CD4-positive, alpha-beta T cell (primary cell): ENCODE measurements at regions not wholly inside any gene's neighbourhood (a gene's known extent, or its start where the extent isn't known, plus 50 kb on each side); places are given as distances from the start of the nearest gene placed in this dataset.

ENCODE experiments used
- ATAC-seq: fragments of 200-7000 bp; cut with Tn5 transposase; one replicate; pipeline ENCODE4 v1.10.0; 2022; ENCODE audit warnings: mild to moderate bottlenecking; ENCODE audit not compliant: poor library complexity
- CTCF ChIA-PET: fragments of 350-600 bp; sonication (Branson Sonifier 250); formaldehyde crosslinking; loops from one replicate; lab custom pipeline; 2021; ENCODE audit warnings: antibody characterized with exemption, inconsistent platforms; lab: Charles Lee
- POLR2A ChIA-PET: fragments of 350-600 bp; sonication (Branson Sonifier 250); formaldehyde crosslinking; loops from one replicate; lab custom pipeline; 2021; ENCODE audit warnings: antibody characterized with exemption, inconsistent platforms; lab: Charles Lee
- DNase-seq, 14 experiments: peaks; one replicate each; pipeline ENCODE4 v3.0.0-alpha.2; 2013 to 2020; ENCODE audit warnings: mixed read lengths in 2 of 14
- H3K27ac ChIP-seq, 2 donors: one replicate each; pipeline versions ENCODE4 v1.5.1 to v1.7.0; 2013; ENCODE audit warnings: low read length in 2 of 2, low read depth in 1 of 2, mild to moderate bottlenecking in 1 of 2
- H3K27me3 ChIP-seq, 2 experiments: 1 replicate in 1 of 2; 2 replicates in 1 of 2; pipeline versions ENCODE4 v1.6.1 to v1.7.0; 2013; ENCODE audit warnings: low read length in 2 of 2, control low read depth in 1 of 2, mild to moderate bottlenecking in 1 of 2, moderate library complexity in 1 of 2; ENCODE audit not compliant: insufficient read depth in 2 of 2, control insufficient read depth in 1 of 2
- H3K36me3 ChIP-seq: one replicate; pipeline ENCODE4 v1.6.1; 2013; ENCODE audit warnings: low read length, control low read depth; ENCODE audit not compliant: insufficient read depth
- H3K4me1 ChIP-seq: one replicate; pipeline ENCODE4 v1.6.1; 2013; ENCODE audit warnings: low read length, control low read depth; ENCODE audit not compliant: insufficient read depth
- H3K4me3 ChIP-seq: one replicate; pipeline ENCODE4 v1.5.1; 2013; ENCODE audit warnings: mild to moderate bottlenecking, low read length, moderate library complexity
- H3K9me3 ChIP-seq, 2 experiments: 1 replicate in 1 of 2; 2 replicates in 1 of 2; pipeline versions ENCODE4 v1.6.1 to v1.7.0; 2013; ENCODE audit warnings: low read length in 2 of 2, mild to moderate bottlenecking in 2 of 2, control low read depth in 1 of 2, moderate library complexity in 1 of 2; ENCODE audit not compliant: control insufficient read depth in 1 of 2, insufficient read depth in 1 of 2
- H3K27ac Mint-ChIP-seq: one replicate; pipeline ENCODE4 v1.8.0; 2020; ENCODE audit warnings: mixed read lengths
- H3K27me3 Mint-ChIP-seq: one replicate; pipeline ENCODE4 v1.8.0; 2021; ENCODE audit warnings: mixed read lengths
- H3K36me3 Mint-ChIP-seq: one replicate; pipeline ENCODE4 v1.8.0; 2021; ENCODE audit warnings: low read depth, mixed read lengths
- H3K4me1 Mint-ChIP-seq: one replicate; pipeline ENCODE4 v1.8.0; 2021; ENCODE audit warnings: low read depth, mixed read lengths
- H3K4me3 Mint-ChIP-seq: one replicate; pipeline ENCODE4 v1.8.0; 2020; ENCODE audit warnings: mild to moderate bottlenecking, mixed read lengths
- H3K9me3 Mint-ChIP-seq: one replicate; pipeline ENCODE4 v1.8.0; 2020; ENCODE audit warnings: mixed read lengths
- CTCF ChIP-seq: fragments of 200-600 bp; IDR thresholded peaks from one replicate; pipeline ENCODE4 v1.8.0; 2022; ENCODE audit warnings: antibody characterized with exemption, mild to moderate bottlenecking
- intact Hi-C, 2 experiments: fragments of 100-400 bp; cut with DNase I in 1 of 2; cut with micrococcal nuclease in 1 of 2; formaldehyde crosslinking; loops; one replicate each; pipeline versions ENCODE4 v1.15.1 to v1.9.0; 2023 to 2025; cut with DNase I, micrococcal nuclease

GRCh38 chr2:45152691-45153090 lies 143.4 kb upstream of the SIX2 start:
- Histone ChIP-seq H3K36me3 (no peaks in the 10 kb centered on the region), H3K27me3 (peaks cover 0 to 4% of the 10 kb centered on the region in 2 experiments), H3K9me3 (no peaks in the 10 kb centered on the region), H3K4me3 (no peak overlapping the region), H3K27ac (no peak overlapping the region), H3K4me1 (no peaks in the 10 kb centered on the region)
- Mint-ChIP-seq H3K27me3 (peaks cover 19% of the 10 kb centered on the region), H3K27ac (no peak overlapping the region), H3K4me3 (no peak overlapping the region), H3K36me3 (no peaks in the 10 kb centered on the region), H3K4me1 (no peaks in the 10 kb centered on the region), H3K9me3 (peaks cover 4% of the 10 kb centered on the region)
- TF ChIP-seq CTCF: no peak
- ATAC-seq (no peak), DNase-seq (no peak)
- intact Hi-C loops: no loop called here
- POLR2A ChIA-PET: no interaction called here
- CTCF ChIA-PET: no interaction called here

GRCh38 chr2:45145073-45145899 lies 136.0 kb upstream of the SIX2 start:
- no peaks in the 10 kb centered on the region for H3K4me1 Mint-ChIP-seq
- H3K27ac Mint-ChIP-seq: no peak overlapping the region
- Histone ChIP-seq H3K27me3 (peaks cover 16 to 17% of the 10 kb centered on the region in 2 experiments), H3K4me1 (no peaks in the 10 kb centered on the region), H3K27ac (no peak overlapping the region), H3K9me3 (peaks cover 0 to 4% of the 10 kb centered on the region in 2 experiments), H3K36me3 (no peaks in the 10 kb centered on the region), H3K4me3 (no peak overlapping the region)
- no peak overlapping the region for H3K4me3 Mint-ChIP-seq
- H3K27me3 Mint-ChIP-seq: peaks cover 62% of the 10 kb centered on the region
- intact Hi-C loops: no loop called here
- H3K36me3 Mint-ChIP-seq: no peaks in the 10 kb centered on the region
- ATAC-seq: no peak
- no peak for DNase-seq
- no peak for TF ChIP-seq CTCF
- POLR2A ChIA-PET: no interaction called here
- peaks cover 6% of the 10 kb centered on the region for H3K9me3 Mint-ChIP-seq
- CTCF ChIA-PET: no interaction called here

- H3K4me3 Mint-ChIP-seq: no peak overlapping the region
- ATAC-seq (no peak), DNase-seq (no peak)
- ChIA-PET POLR2A (no interaction called here), CTCF (no interaction called here)
- no peaks in the 10 kb centered on the region for H3K4me1 Mint-ChIP-seq
- no peaks in the 10 kb centered on the region for H3K36me3 Mint-ChIP-seq
- Histone ChIP-seq H3K36me3 (no peaks in the 10 kb centered on the region), H3K27me3 (peaks cover 16 to 17% of the 10 kb centered on the region in 2 experiments), H3K27ac (no peak overlapping the region), H3K4me3 (no peak overlapping the region), H3K9me3 (peaks cover 0 to 4% of the 10 kb centered on the region in 2 experiments), H3K4me1 (no peaks in the 10 kb centered on the region)
- no peak for TF ChIP-seq CTCF
- peaks cover 54% of the 10 kb centered on the region for H3K27me3 Mint-ChIP-seq
- intact Hi-C loops: no loop called here
- H3K27ac Mint-ChIP-seq: no peak overlapping the region
- peaks cover 2% of the 10 kb centered on the region for H3K9me3 Mint-ChIP-seq
Observed at GRCh38 chr2:45141883-45142866, 132.9 kb upstream of the SIX2 start.
